Peyer's patch (tissue), 4 donors: ENCODE measurements at regions not wholly inside any gene's neighbourhood (a gene's known extent, or its start where the extent isn't known, plus 50 kb on each side); places are given as distances from the start of the nearest gene placed in this dataset.

Experiments
- DNase-seq, 3 donors: peaks; one replicate each; pipeline ENCODE4 v3.0.0-alpha.2; 2017 to 2019
- H3K27ac ChIP-seq, 4 donors: fragments of 200-600 bp; sonication (generic); one replicate each; pipeline ENCODE4 v1.5.1; 2016 to 2019
- H3K27me3 ChIP-seq, 2 donors: fragments of 200-600 bp; sonication (generic); one replicate each; pipeline ENCODE4 v1.5.1; 2019
- H3K36me3 ChIP-seq, 3 donors: fragments of 200-600 bp; sonication (generic); one replicate each; pipeline ENCODE4 v1.5.1; 2016 to 2019
- H3K4me1 ChIP-seq, 4 donors: fragments of 200-600 bp; sonication (generic); one replicate each; pipeline ENCODE4 v1.5.1; 2016 to 2019
- H3K4me3 ChIP-seq, 4 donors: fragments of 200-600 bp; sonication (generic); 1 replicate in 3 of 4; 2 replicates in 1 of 4; pipeline ENCODE4 v1.5.1; 2016 to 2019; ENCODE audit warnings: mild to moderate bottlenecking in 1 of 4
- H3K9me3 ChIP-seq, 4 donors: fragments of 200-600 bp; sonication (generic); one replicate each; pipeline ENCODE4 v1.5.1; 2016 to 2019; ENCODE audit warnings: mild to moderate bottlenecking in 1 of 4
- CTCF ChIP-seq, 6 experiments: fragments of 450-650 bp in 4 of 6; fragments of 200-600 bp in 2 of 6; sonication (generic) in 1 of 6; IDR thresholded peaks; one replicate each; pipeline ENCODE4 v1.5.1; 2017 to 2019; ENCODE audit warnings: antibody characterized with exemption in 6 of 6, mild to moderate bottlenecking in 3 of 6, moderate library complexity in 1 of 6
- POLR2A ChIP-seq, 2 donors: fragments of 450-650 bp; IDR thresholded peaks; one replicate each; pipeline ENCODE4 v1.5.1; 2017; ENCODE audit warnings: antibody characterized with exemption in 2 of 2, mild to moderate bottlenecking in 2 of 2, moderate library complexity in 2 of 2

DNA sequence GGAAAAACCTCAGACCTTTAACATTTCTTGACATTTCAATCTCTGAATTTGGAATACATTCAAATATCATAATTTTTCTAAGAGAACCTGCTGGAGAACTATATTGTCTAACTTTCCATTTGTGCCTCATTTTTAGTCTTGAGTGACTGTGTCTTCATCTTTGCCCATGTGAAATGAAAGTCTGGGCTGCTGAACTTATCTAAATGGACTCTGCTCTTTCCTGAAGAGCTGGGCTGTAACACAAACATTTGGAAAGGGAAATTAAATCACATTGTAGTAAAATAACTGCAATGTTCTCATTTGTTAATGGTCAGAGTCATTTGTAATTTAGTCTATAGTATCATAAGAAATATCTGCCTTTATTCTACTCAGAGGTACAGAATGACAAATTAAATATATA is 373.1 kb downstream of the LRIG3 start:
- H3K27me3 ChIP-seq: no peaks in the 10 kb centered on the region

DNA sequence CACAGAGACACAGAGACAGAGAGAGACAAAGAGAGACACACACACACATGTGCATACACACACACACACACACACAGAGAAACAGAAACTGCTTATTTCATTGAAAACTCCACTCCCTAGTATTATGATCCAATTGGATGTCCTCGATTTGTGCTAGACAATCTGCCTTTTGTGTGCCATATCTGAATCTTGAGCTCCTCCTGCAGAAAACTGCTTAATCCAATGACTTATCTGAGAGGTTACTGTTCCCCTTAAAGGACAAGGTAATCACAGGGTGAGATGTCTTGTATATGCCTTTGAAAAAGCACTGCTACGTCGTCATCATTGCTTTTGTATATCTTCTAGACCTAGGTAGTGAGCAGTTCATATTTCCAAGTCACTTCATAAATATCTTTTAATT is 371.5 kb downstream of the LRIG3 start:
- TF ChIP-seq CTCF (IDR thresholded peaks at IDR 0.05) (no peak), POLR2A (IDR thresholded peaks at IDR 0.05) (no peak)
- no peaks in the 10 kb centered on the region for H3K27me3 ChIP-seq
- H3K27ac ChIP-seq: no peak overlapping the region
- H3K4me1 ChIP-seq: no peaks in the 10 kb centered on the region
- no peak overlapping the region for H3K4me3 ChIP-seq
- no peaks in the 10 kb centered on the region for H3K9me3 ChIP-seq
- no peaks in the 10 kb centered on the region for H3K36me3 ChIP-seq
- DNase-seq: no peak

More for the DNA sequence above, 373.1 kb downstream of the LRIG3 start:
- H3K4me3 ChIP-seq: no peak overlapping the region
- TF ChIP-seq CTCF (IDR thresholded peaks at IDR 0.05) (no peak), POLR2A (IDR thresholded peaks at IDR 0.05) (no peak)
- no peak for DNase-seq
- no peaks in the 10 kb centered on the region for H3K36me3 ChIP-seq
- no peaks in the 10 kb centered on the region for H3K9me3 ChIP-seq
- no peak overlapping the region for H3K27ac ChIP-seq
- no peaks in the 10 kb centered on the region for H3K4me1 ChIP-seq

DNA sequence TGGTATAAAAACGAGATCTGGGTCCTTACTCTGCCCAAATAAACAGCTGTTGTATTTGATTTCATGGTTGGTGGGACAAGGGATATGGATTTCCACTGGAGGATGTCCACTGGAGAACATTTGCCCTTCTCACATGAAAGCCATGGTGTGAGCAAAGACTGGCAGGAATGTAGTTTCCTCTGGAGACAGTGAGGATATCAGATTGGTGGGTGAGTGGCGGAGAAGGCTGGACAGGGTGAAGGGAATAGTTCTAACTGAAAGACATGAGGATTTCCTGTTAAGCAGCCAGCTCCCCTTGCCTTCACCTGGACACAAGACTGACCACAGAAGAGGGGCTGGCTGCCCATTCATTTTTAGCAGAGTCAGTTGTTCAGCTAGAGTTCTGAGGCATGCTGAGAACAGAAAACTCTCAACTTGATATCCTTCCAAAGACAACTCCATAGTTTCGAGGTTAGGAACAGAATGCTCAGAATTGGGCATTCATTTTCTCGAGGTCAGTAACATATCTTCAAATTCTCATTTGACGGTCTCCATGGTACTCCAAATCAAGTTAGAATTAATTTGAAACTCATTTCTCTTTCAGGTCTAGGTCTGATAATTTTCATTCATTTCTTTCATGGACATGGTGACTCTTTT is 365.7 kb downstream of the LRIG3 start:
- Histone ChIP-seq H3K27ac (no peak overlapping the region), H3K36me3 (no peaks in the 10 kb centered on the region), H3K9me3 (no peaks in the 10 kb centered on the region), H3K4me1 (no peaks in the 10 kb centered on the region), H3K4me3 (no peak overlapping the region), H3K27me3 (no peaks in the 10 kb centered on the region)
- DNase-seq: no peak
- TF ChIP-seq CTCF (IDR thresholded peaks at IDR 0.05) (no peak), POLR2A (IDR thresholded peaks at IDR 0.05) (no peak)

DNA sequence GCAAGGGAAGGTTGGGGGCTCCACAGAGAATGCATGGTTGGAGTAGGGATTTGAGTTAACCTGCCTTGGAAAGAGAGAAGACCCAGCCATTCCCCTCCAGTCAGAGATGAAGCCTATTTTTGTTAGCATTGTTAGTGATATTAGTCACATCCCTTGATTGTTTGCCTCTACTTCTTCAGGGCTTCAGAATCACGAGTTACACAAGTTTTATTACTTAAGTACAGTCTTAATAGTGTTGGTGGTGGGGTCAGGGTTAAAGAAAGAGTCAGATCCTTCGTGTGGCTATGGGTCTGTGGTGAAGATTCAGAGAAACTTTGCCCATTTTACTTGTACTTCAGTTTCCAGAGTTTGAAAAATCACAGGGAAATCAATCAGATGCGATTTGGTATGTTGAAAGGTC is 363.1 kb downstream of the LRIG3 start:
- Histone ChIP-seq H3K9me3 (no peaks in the 10 kb centered on the region), H3K4me1 (no peaks in the 10 kb centered on the region), H3K27ac (no peak overlapping the region), H3K36me3 (no peaks in the 10 kb centered on the region), H3K4me3 (no peak overlapping the region), H3K27me3 (no peaks in the 10 kb centered on the region)
- no peak for DNase-seq
- TF ChIP-seq CTCF (IDR thresholded peaks at IDR 0.05) (no peak), POLR2A (IDR thresholded peaks at IDR 0.05) (no peak)

- Histone ChIP-seq H3K4me1 (no peaks in the 10 kb centered on the region), H3K27ac (no peak overlapping the region), H3K27me3 (no peaks in the 10 kb centered on the region), H3K4me3 (no peak overlapping the region), H3K36me3 (no peaks in the 10 kb centered on the region), H3K9me3 (no peaks in the 10 kb centered on the region)
- TF ChIP-seq CTCF (IDR thresholded peaks at IDR 0.05) (no peak), POLR2A (IDR thresholded peaks at IDR 0.05) (no peak)
- no peak for DNase-seq
Measured at GRCh38 chr12:58557661-58558060, 362.6 kb downstream of the LRIG3 start.

GRCh38 chr12:58563621-58564020 is 356.7 kb downstream of the LRIG3 start:
- Histone ChIP-seq H3K4me3 (no peak overlapping the region), H3K27ac (no peak overlapping the region), H3K36me3 (no peaks in the 10 kb centered on the region), H3K27me3 (no peaks in the 10 kb centered on the region), H3K4me1 (no peaks in the 10 kb centered on the region), H3K9me3 (no peaks in the 10 kb centered on the region)
- DNase-seq: no peak
- TF ChIP-seq CTCF (IDR thresholded peaks at IDR 0.05) (no peak), POLR2A (IDR thresholded peaks at IDR 0.05) (no peak)
